Stomach smooth muscle (tissue), 2 donors: ENCODE measurements at regions not wholly inside any gene's neighbourhood (a gene's known extent, or its start where the extent isn't known, plus 50 kb on each side); places are given as distances from the start of the nearest gene placed in this dataset.

ENCODE experiments used
- H3K27ac ChIP-seq: one replicate; pipeline ENCODE4 v1.7.0; 2013; ENCODE audit warnings: mild to moderate bottlenecking, low read length, inconsistent platforms
- H3K27me3 ChIP-seq, 2 donors: one replicate each; pipeline ENCODE4 v1.7.0; 2013; ENCODE audit warnings: low read length in 2 of 2; ENCODE audit not compliant: insufficient read depth in 2 of 2, control insufficient read depth in 1 of 2
- H3K36me3 ChIP-seq, 2 donors: one replicate each; pipeline ENCODE4 v1.7.0; 2013; ENCODE audit warnings: low read length in 2 of 2; ENCODE audit not compliant: control insufficient read depth in 2 of 2, insufficient read depth in 2 of 2
- H3K4me1 ChIP-seq: one replicate; pipeline ENCODE4 v1.7.0; 2013; ENCODE audit warnings: low read length; ENCODE audit not compliant: control insufficient read depth, insufficient read depth
- H3K4me3 ChIP-seq, 2 donors: one replicate each; pipeline ENCODE4 v1.7.0; 2013; ENCODE audit warnings: low read length in 2 of 2
- H3K9ac ChIP-seq, 2 donors: one replicate each; pipeline ENCODE4 v1.7.0; 2013; ENCODE audit warnings: low read length in 2 of 2, mild to moderate bottlenecking in 1 of 2
- H3K9me3 ChIP-seq, 2 donors: one replicate each; pipeline ENCODE4 v1.7.0; 2013; ENCODE audit warnings: low read length in 2 of 2; ENCODE audit not compliant: control insufficient read depth in 2 of 2
- donor health status: healthy.
- donor health status: Pancreatic carcinoma.

- Histone ChIP-seq H3K4me3 (no peak overlapping the region), H3K36me3 (no peaks in the 10 kb centered on the region), H3K27me3 (no peaks in the 10 kb centered on the region), H3K9ac (no peak overlapping the region), H3K9me3 (no peaks in the 10 kb centered on the region), H3K27ac (no peak overlapping the region), H3K4me1 (peaks cover 6% of the 10 kb centered on the region)
These were observed 290.2 kb downstream of the OSR1 start for GRCh38 chr2:19068206-19068605.

- Histone ChIP-seq H3K27ac (no peak overlapping the region), H3K4me3 (no peak overlapping the region), H3K36me3 (no peaks in the 10 kb centered on the region), H3K4me1 (no peaks in the 10 kb centered on the region), H3K9ac (no peak overlapping the region), H3K27me3 (no peaks in the 10 kb centered on the region), H3K9me3 (no peaks in the 10 kb centered on the region)
These were observed 296.1 kb downstream of the OSR1 start for GRCh38 chr2:19062370-19062769.

- no peaks in the 10 kb centered on the region for H3K27me3 ChIP-seq
- H3K4me1 ChIP-seq, result no peaks in the 10 kb centered on the region
- no peaks in the 10 kb centered on the region for H3K36me3 ChIP-seq
- no peak overlapping the region for H3K4me3 ChIP-seq
- no peaks in the 10 kb centered on the region for H3K9me3 ChIP-seq
- no peak overlapping the region for H3K9ac ChIP-seq
- H3K27ac ChIP-seq, result no peak overlapping the region
These were observed 299.3 kb downstream of the OSR1 start for GRCh38 chr2:19059076-19059475.

- Histone ChIP-seq H3K9me3 (no peaks in the 10 kb centered on the region), H3K27me3 (no peaks in the 10 kb centered on the region), H3K9ac (no peak overlapping the region), H3K27ac (no peak overlapping the region), H3K4me1 (no peaks in the 10 kb centered on the region), H3K36me3 (no peaks in the 10 kb centered on the region), H3K4me3 (no peak overlapping the region)
These were observed 307.1 kb downstream of the OSR1 start for GRCh38 chr2:19051203-19051831.

GRCh38 chr2:19050354-19050753 lies 308.1 kb downstream of the OSR1 start:
- Histone ChIP-seq H3K27ac (no peak overlapping the region), H3K9ac (no peak overlapping the region), H3K4me3 (no peak overlapping the region), H3K36me3 (no peaks in the 10 kb centered on the region), H3K4me1 (no peaks in the 10 kb centered on the region), H3K9me3 (no peaks in the 10 kb centered on the region), H3K27me3 (no peaks in the 10 kb centered on the region)

GRCh38 chr2:19048593-19049266 lies 309.7 kb downstream of the OSR1 start:
- no peak overlapping the region for H3K27ac ChIP-seq
- no peak overlapping the region for H3K9ac ChIP-seq
- H3K36me3 ChIP-seq, result no peaks in the 10 kb centered on the region
- H3K27me3 ChIP-seq, result no peaks in the 10 kb centered on the region
- no peaks in the 10 kb centered on the region for H3K9me3 ChIP-seq
- H3K4me3 ChIP-seq, result no peak overlapping the region
- H3K4me1 ChIP-seq, result no peaks in the 10 kb centered on the region

GRCh38 chr2:19046986-19047780 lies 311.2 kb downstream of the OSR1 start:
- Histone ChIP-seq H3K27ac (no peak overlapping the region), H3K4me3 (no peak overlapping the region), H3K36me3 (no peaks in the 10 kb centered on the region), H3K9ac (no peak overlapping the region), H3K4me1 (no peaks in the 10 kb centered on the region), H3K27me3 (no peaks in the 10 kb centered on the region), H3K9me3 (no peaks in the 10 kb centered on the region)

GRCh38 chr2:19045151-19045550 lies 313.3 kb downstream of the OSR1 start:
- Histone ChIP-seq H3K9me3 (no peaks in the 10 kb centered on the region), H3K4me3 (no peak overlapping the region), H3K9ac (no peak overlapping the region), H3K27me3 (no peaks in the 10 kb centered on the region), H3K4me1 (peaks cover 3% of the 10 kb centered on the region), H3K27ac (no peak overlapping the region), H3K36me3 (no peaks in the 10 kb centered on the region)

- no peak overlapping the region for H3K4me3 ChIP-seq
- no peaks in the 10 kb centered on the region for H3K36me3 ChIP-seq
- H3K27ac ChIP-seq, result no peak overlapping the region
- no peaks in the 10 kb centered on the region for H3K27me3 ChIP-seq
- H3K9ac ChIP-seq, result no peak overlapping the region
- H3K9me3 ChIP-seq, result no peaks in the 10 kb centered on the region
- peaks cover 3% of the 10 kb centered on the region for H3K4me1 ChIP-seq
These were observed 314.5 kb downstream of the OSR1 start for GRCh38 chr2:19043893-19044292.

- Histone ChIP-seq H3K4me3 (no peak overlapping the region), H3K4me1 (peaks cover 3% of the 10 kb centered on the region), H3K36me3 (no peaks in the 10 kb centered on the region), H3K9ac (no peak overlapping the region), H3K27ac (no peak overlapping the region), H3K9me3 (no peaks in the 10 kb centered on the region), H3K27me3 (no peaks in the 10 kb centered on the region)
These were observed 316.9 kb downstream of the OSR1 start for GRCh38 chr2:19041434-19042041.
